ENCODE measurements at regions not wholly inside any gene's neighbourhood (a gene's known extent, or its start where the extent isn't known, plus 50 kb on each side); places are given as distances from the start of the nearest gene placed in this dataset.
A peak's percentile ranks its signal among the peaks of the same experiment; 100 is the strongest.

DNA sequence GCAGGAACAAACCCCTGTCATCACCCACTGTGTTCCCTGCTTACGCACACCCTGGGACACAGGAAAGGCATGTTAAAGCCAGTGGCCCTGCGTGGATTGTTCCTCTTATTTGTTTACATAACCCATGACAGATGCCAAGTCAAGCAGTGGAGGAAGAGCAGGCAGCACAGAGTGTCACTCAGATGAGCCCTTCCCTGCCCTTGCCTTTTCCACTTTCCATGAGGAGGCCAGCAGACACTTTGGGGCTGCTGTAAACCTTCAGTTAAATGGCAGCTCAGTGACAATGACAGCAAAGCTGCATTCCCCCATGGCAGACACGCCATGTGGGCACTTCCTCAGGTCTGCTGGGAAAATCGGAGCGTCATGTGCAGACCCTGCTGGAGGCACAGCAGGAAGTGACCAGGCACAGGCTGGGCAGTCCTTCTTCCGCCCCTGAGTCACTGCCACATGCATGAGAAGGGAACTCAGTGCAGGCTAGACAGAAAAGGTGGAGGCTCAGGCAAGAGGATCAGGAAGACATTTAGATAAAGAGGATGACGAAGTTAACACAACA, 216.8 kb upstream of the PIK3R1 start:
- TF ChIP-seq, protein P1, sequence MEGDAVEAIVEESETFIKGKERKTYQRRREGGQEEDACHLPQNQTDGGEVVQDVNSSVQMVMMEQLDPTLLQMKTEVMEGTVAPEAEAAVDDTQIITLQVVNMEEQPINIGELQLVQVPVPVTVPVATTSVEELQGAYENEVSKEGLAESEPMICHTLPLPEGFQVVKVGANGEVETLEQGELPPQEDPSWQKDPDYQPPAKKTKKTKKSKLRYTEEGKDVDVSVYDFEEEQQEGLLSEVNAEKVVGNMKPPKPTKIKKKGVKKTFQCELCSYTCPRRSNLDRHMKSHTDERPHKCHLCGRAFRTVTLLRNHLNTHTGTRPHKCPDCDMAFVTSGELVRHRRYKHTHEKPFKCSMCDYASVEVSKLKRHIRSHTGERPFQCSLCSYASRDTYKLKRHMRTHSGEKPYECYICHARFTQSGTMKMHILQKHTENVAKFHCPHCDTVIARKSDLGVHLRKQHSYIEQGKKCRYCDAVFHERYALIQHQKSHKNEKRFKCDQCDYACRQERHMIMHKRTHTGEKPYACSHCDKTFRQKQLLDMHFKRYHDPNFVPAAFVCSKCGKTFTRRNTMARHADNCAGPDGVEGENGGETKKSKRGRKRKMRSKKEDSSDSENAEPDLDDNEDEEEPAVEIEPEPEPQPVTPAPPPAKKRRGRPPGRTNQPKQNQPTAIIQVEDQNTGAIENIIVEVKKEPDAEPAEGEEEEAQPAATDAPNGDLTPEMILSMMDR (IDR thresholded peaks at IDR 0.05; ENCODE audit: low read depth, low read length, missing input control) = no peak
- TF ChIP-seq RAD21 (IDR thresholded peaks at IDR 0.05) = peak; percentile 62 to 70
- TF ChIP-seq YY1 (IDR thresholded peaks at IDR 0.05) = peak; percentile 82
- TF ChIP-seq, protein P2, sequence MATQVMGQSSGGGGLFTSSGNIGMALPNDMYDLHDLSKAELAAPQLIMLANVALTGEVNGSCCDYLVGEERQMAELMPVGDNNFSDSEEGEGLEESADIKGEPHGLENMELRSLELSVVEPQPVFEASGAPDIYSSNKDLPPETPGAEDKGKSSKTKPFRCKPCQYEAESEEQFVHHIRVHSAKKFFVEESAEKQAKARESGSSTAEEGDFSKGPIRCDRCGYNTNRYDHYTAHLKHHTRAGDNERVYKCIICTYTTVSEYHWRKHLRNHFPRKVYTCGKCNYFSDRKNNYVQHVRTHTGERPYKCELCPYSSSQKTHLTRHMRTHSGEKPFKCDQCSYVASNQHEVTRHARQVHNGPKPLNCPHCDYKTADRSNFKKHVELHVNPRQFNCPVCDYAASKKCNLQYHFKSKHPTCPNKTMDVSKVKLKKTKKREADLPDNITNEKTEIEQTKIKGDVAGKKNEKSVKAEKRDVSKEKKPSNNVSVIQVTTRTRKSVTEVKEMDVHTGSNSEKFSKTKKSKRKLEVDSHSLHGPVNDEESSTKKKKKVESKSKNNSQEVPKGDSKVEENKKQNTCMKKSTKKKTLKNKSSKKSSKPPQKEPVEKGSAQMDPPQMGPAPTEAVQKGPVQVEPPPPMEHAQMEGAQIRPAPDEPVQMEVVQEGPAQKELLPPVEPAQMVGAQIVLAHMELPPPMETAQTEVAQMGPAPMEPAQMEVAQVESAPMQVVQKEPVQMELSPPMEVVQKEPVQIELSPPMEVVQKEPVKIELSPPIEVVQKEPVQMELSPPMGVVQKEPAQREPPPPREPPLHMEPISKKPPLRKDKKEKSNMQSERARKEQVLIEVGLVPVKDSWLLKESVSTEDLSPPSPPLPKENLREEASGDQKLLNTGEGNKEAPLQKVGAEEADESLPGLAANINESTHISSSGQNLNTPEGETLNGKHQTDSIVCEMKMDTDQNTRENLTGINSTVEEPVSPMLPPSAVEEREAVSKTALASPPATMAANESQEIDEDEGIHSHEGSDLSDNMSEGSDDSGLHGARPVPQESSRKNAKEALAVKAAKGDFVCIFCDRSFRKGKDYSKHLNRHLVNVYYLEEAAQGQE (IDR thresholded peaks at IDR 0.05) = peak; percentile 56
- TF ChIP-seq TAF1 (conservative IDR thresholded peaks at IDR 0.05) = peak; percentile 16
- TF ChIP-seq SP1 (IDR thresholded peaks at IDR 0.05) = peak; percentile 86
- peak; percentile 35 for TF ChIP-seq FOXA1 (IDR thresholded peaks at IDR 0.05)
- TF ChIP-seq GABPA (IDR thresholded peaks at IDR 0.05 in 1 of 2, conservative IDR thresholded peaks at IDR 0.05 in 1 of 2) = peak; percentile 43 to 73
- peak; percentile 25 to 51 for TF ChIP-seq EGR1 (IDR thresholded peaks at IDR 0.05; ENCODE audit: low read depth in 2 of 2)
- TF ChIP-seq, protein P3, sequence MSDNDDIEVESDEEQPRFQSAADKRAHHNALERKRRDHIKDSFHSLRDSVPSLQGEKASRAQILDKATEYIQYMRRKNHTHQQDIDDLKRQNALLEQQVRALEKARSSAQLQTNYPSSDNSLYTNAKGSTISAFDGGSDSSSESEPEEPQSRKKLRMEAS (IDR thresholded peaks at IDR 0.05) = peak; percentile 86
- TF ChIP-seq RXRA (IDR thresholded peaks at IDR 0.05) = peak; percentile 77 to 88
- TF ChIP-seq, protein P4, sequence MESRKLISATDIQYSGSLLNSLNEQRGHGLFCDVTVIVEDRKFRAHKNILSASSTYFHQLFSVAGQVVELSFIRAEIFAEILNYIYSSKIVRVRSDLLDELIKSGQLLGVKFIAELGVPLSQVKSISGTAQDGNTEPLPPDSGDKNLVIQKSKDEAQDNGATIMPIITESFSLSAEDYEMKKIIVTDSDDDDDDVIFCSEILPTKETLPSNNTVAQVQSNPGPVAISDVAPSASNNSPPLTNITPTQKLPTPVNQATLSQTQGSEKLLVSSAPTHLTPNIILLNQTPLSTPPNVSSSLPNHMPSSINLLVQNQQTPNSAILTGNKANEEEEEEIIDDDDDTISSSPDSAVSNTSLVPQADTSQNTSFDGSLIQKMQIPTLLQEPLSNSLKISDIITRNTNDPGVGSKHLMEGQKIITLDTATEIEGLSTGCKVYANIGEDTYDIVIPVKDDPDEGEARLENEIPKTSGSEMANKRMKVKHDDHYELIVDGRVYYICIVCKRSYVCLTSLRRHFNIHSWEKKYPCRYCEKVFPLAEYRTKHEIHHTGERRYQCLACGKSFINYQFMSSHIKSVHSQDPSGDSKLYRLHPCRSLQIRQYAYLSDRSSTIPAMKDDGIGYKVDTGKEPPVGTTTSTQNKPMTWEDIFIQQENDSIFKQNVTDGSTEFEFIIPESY (IDR thresholded peaks at IDR 0.05) = peak; percentile 31

All from liver (tissue), 3 donors.